ENCODE measurements at regions not wholly inside any gene's neighbourhood (a gene's known extent, or its start where the extent isn't known, plus 50 kb on each side); places are given as distances from the start of the nearest gene placed in this dataset.
"Not testable (repeated sequence)": the region's sequence is repeated elsewhere in the genome, so short reads cannot be mapped to it uniquely, and the experiment has no call there.

DNA sequence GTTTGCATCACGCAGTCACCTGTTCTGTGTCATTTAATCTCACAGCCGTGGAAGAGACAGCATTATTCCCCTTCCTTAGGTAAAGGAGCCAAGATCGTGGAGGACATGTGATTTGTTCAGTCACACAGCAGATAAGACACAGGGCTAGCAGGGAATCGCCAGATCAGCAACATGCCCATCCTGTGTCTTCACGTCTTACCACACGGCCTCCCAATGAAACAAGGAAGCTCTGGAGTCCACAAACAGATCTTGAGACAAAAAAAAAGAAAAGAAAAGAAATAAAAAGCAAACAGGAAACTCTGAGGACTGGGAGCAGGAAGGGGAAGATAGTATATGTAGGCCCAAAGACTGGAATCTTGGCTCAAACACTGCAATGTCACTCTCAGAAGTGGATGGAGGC lies 155.3 kb downstream of the ADSS2 start:
- no peak for DNase-seq (ENCODE audit: low read depth)
- TF ChIP-seq, protein P1, sequence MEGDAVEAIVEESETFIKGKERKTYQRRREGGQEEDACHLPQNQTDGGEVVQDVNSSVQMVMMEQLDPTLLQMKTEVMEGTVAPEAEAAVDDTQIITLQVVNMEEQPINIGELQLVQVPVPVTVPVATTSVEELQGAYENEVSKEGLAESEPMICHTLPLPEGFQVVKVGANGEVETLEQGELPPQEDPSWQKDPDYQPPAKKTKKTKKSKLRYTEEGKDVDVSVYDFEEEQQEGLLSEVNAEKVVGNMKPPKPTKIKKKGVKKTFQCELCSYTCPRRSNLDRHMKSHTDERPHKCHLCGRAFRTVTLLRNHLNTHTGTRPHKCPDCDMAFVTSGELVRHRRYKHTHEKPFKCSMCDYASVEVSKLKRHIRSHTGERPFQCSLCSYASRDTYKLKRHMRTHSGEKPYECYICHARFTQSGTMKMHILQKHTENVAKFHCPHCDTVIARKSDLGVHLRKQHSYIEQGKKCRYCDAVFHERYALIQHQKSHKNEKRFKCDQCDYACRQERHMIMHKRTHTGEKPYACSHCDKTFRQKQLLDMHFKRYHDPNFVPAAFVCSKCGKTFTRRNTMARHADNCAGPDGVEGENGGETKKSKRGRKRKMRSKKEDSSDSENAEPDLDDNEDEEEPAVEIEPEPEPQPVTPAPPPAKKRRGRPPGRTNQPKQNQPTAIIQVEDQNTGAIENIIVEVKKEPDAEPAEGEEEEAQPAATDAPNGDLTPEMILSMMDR (IDR thresholded peaks at IDR 0.05; ENCODE audit: insufficient read depth, low read depth, low read length, missing control alignments) = no peak
- H3K4me3 ChIP-seq (ENCODE audit: low read length) = no peak overlapping the region

DNA sequence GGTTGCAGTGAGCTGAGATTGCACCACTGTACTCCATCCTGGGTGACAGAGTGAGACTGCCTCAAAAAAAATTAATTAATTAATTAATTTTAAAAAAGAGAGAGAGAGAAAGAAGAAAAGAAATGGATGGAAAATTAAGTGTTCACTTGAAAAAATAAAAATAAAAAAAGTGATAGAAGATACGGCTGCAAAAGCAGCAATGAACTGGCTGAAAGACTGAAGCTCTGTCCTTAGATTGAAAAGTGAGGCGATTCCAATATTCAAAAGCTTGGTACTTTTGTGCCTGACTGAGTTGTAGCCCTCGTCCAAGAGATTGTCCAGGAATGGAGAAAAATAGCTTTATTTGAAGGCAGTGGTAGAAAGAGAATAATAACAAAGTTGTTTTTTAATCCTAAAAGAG lies 154.6 kb downstream of the ADSS2 start:
- TF ChIP-seq, protein P1 (IDR thresholded peaks at IDR 0.05; ENCODE audit: insufficient read depth, low read depth, low read length, missing control alignments) = no peak
- no peak for DNase-seq (ENCODE audit: low read depth)
- no peak overlapping the region for H3K4me3 ChIP-seq (ENCODE audit: low read length)

DNA sequence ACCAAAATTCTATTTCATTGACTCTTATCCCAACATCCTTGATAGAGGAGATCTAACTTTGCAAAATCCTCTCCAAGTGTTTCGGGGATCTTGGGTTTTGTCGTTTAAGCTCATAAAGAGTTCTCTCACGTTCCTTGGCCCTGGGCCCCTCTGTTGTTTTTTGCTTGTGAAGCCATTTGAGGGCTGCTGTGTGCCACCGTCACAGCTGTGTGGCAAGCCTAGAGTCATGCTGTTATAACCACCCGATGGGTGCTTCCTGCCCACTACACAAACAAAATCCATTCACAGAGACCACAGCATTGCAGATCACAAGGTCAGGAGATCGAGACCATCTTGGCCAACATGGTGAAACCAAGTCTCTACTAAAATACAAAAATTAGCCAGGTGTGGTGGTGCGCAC lies 154.1 kb downstream of the ADSS2 start:
- TF ChIP-seq, protein P1 (IDR thresholded peaks at IDR 0.05; ENCODE audit: insufficient read depth, low read depth, low read length, missing control alignments) = no peak
- H3K4me3 ChIP-seq (ENCODE audit: low read length) = no peak overlapping the region
- no peak for DNase-seq (ENCODE audit: low read depth)

DNA sequence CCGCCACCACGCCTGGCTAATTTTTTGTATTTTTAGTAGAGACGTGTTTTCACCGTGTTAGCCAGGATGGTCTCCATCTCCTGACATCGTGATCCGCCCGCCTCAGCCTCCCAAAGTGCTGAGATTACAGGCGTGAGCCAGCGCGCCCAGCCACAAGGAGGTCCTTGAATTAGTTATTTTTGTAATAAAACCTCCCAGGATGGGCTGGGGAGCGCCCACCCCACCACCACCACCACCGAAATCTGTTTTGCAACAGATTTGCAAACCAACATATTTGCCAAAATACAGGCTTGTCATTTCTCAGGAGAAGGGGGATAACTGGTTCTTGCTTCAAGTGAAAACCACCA lies 151.7 kb downstream of the ADSS2 start:
- not testable (repeated sequence) for DNase-seq (ENCODE audit: low read depth); H3K4me3 ChIP-seq (ENCODE audit: low read length)

DNA sequence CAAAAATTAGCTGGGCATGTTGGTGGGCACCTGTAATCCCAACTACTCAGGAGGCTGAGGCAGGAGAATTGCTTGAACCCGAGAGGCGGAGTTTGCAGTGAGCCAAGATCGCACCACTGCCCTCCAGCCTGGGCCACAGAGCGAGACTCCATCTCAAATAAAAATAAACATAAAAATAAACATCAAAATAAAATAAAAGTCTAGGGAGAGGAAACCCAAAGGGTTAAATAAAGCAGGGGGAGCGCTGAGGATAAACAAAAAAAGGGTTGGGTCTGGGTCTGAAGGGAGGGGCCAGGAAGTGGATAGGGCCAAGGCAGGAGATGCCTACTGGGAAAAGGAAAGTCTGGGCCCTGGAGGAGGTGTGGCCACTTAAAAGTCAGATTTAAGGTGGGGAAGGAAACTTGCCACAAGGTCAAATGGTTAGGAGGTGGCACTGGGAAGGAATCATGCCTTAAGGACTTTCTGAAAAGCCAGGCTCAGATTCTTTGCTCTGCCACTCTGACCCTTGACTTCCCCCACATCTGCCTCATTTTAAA lies 150.0 kb downstream of the ADSS2 start:
- TF ChIP-seq, protein P1 (IDR thresholded peaks at IDR 0.05; ENCODE audit: insufficient read depth, low read depth, low read length, missing control alignments) = no peak
- H3K4me3 ChIP-seq (ENCODE audit: low read length) = no peak overlapping the region
- DNase-seq (ENCODE audit: low read depth) = no peak

DNA sequence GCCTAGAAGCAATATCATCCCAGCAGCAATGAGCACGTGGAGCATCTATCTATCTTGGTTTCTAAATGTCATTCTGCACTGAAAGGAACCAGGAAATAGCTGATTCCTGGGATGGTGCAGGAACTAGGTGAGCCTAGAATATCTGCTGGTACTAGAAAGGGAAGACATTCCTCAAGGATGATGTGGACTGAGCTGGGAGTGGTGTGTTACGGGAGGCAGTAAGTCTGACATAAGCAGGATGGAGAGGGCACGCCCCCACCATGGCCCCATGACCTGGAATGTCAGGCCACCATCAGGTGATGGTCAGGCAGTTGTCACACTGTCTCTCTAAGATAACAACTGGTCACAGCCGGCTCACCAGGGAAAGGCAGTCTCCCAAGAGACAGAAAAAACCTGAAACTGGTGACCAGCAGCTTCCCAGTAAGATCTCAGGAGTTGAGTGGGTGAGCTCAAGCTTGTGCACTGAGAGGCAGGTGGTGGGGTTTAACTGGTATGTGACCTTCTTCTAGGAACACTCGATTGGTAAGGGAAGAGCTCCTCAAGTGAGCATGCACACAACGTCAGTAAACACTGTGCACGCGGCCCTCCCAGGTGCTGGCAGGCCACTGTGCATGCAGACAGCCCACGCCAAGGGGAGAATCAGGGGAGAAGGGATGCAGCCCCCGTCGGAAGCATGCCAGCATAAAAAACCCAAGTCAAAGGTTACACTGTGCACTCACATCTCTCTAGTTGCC lies 148.7 kb downstream of the ADSS2 start:
- TF ChIP-seq, protein P1 (IDR thresholded peaks at IDR 0.05; ENCODE audit: insufficient read depth, low read depth, low read length, missing control alignments) = no peak
- H3K4me3 ChIP-seq (ENCODE audit: low read length) = no peak overlapping the region
- DNase-seq (ENCODE audit: low read depth) = peak; percentile 89

DNA sequence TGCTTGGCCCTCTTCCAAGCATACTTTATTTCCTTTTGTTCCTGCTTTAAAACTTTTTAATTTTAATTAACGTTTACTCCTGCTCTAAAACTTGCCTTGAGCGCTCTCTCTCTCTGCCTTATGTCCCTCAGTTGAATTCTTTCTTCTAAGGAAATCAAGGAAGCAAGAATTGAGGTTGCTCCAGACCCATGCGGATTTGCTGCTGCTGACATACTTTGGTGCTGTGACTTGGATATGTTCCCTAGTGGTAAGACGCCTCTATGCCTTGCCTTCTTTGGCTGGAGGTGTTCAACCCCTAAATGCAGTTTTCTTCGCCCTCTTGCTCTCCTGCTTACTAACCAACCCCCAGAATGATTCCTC lies 148.1 kb downstream of the ADSS2 start:
- H3K4me3 ChIP-seq (ENCODE audit: low read length) = no peak overlapping the region
- no peak for DNase-seq (ENCODE audit: low read depth)
- TF ChIP-seq, protein P1 (IDR thresholded peaks at IDR 0.05; ENCODE audit: insufficient read depth, low read depth, low read length, missing control alignments) = no peak

Measured in epithelial cell of esophagus (primary cell).